Activated T-cell treated with anti-CD3 and anti-CD28 coated beads, Interleukin-2, amount 50 U/mL, for 24 hours (primary cell): ENCODE measurements at regions not wholly inside any gene's neighbourhood (a gene's known extent, or its start where the extent isn't known, plus 50 kb on each side); places are given as distances from the start of the nearest gene placed in this dataset.

Source experiments
- DNase-seq: peaks from one replicate; pipeline ENCODE4 v3.0.0-alpha.2; 2020
- H3K27ac Mint-ChIP-seq: 2 replicates; pipeline ENCODE4 v1.8.0; 2020; ENCODE audit warnings: mild to moderate bottlenecking, mixed read lengths
- H3K27me3 Mint-ChIP-seq: 2 replicates; pipeline ENCODE4 v1.8.0; 2020; ENCODE audit warnings: mixed read lengths
- H3K36me3 Mint-ChIP-seq: 2 replicates; pipeline ENCODE4 v1.8.0; 2020; ENCODE audit warnings: low read depth, mixed read lengths
- H3K4me1 Mint-ChIP-seq: 2 replicates; pipeline ENCODE4 v1.8.0; 2020; ENCODE audit warnings: low read depth, mixed read lengths
- H3K4me3 Mint-ChIP-seq: 2 replicates; pipeline ENCODE4 v1.8.0; 2020; ENCODE audit warnings: mild to moderate bottlenecking, moderate library complexity, mixed read lengths
- H3K9me3 Mint-ChIP-seq: 2 replicates; pipeline ENCODE4 v1.8.0; 2020; ENCODE audit warnings: mixed read lengths

DNA sequence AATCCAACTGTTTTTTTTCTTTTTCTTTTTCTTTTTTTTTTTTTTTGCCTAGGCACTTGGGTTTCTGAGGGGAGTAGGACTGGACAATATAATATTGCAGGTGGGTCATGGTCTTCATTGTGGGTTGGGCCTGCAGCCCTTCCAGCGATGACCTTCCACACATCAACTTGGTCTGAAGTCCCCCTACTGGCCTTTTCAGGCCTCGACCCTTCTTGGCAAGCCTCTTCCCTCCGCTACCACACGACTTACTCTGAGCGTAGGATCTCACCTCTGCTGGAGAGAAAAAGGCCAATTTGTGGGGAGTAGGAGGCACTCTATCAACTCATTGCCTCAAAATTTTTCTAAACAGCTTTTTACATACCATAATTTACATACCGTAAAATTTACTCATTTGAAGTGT is 51.1 kb upstream of the GRIK3 start:
- Mint-ChIP-seq H3K27ac (no peak overlapping the region), H3K4me1 (no peaks in the 10 kb centered on the region), H3K9me3 (no peaks in the 10 kb centered on the region), H3K4me3 (no peak overlapping the region), H3K27me3 (peaks cover 16% of the 10 kb centered on the region), H3K36me3 (no peaks in the 10 kb centered on the region)
- DNase-seq, result no peak

DNA sequence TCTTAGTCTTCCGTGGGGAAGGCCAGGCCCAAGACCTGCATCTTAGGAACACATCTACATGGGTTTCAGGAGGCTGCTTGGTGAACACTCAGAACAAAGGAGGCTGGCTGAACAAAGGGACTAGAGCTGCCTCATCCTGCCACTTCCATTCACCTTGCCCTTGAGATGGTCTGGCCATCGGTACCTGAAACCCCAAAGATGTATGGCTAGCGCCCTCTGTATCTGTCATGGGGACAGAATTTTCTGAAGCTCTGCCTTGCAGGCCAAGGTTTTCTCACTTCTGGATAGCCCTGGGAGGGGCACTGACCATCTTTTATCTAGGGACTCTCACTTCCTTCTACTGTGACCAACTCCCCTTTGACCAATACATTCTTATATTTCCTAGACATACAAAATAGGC is 55.4 kb upstream of the GRIK3 start:
- H3K9me3 Mint-ChIP-seq, result no peaks in the 10 kb centered on the region
- DNase-seq, result no peak
- no peaks in the 10 kb centered on the region for H3K36me3 Mint-ChIP-seq
- no peak overlapping the region for H3K27ac Mint-ChIP-seq
- no peak overlapping the region for H3K4me3 Mint-ChIP-seq
- peaks cover 27% of the 10 kb centered on the region for H3K27me3 Mint-ChIP-seq
- H3K4me1 Mint-ChIP-seq, result no peaks in the 10 kb centered on the region

DNA sequence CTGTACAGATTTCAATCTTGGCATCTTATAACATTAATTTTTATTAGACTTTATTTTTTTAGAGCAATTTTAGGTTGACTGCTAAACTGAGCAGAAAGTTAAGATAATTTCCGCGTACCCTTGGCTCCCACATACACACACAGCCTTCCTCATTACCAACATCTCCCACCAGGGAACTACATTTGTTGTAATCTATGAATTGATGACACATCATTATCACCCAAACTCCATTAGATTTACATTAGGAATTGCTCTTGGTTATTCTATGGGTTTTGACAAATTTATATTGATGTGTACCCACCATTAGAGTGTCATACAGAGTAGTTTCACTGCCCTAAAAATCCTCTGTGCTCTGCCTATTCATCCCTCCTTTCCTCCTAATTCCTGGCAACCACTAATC is 56.4 kb upstream of the GRIK3 start:
- Mint-ChIP-seq H3K9me3 (no peaks in the 10 kb centered on the region), H3K27me3 (peaks cover 29% of the 10 kb centered on the region), H3K36me3 (no peaks in the 10 kb centered on the region), H3K4me1 (no peaks in the 10 kb centered on the region), H3K27ac (no peak overlapping the region), H3K4me3 (no peak overlapping the region)
- no peak for DNase-seq

DNA sequence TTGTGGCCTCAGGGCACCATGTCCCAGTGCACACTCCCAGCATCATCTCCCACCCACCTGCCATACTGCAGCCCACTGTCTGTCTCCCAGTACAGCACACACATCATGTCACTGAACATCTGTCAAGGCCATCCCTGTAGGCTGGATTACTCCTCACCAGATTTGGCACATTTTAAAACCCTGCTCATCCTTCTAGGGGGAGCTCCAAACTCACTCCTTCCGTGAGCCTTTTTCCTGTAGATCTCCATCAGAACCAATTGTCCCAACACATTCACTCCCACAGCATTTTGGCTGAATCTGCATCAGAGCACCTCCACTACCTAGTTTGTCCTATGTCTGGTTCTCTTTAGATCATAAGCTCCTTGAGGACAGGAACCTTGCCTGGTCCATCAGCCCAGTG is 58.6 kb upstream of the GRIK3 start:
- Mint-ChIP-seq H3K4me1 (no peaks in the 10 kb centered on the region), H3K27me3 (peaks cover 23% of the 10 kb centered on the region), H3K4me3 (no peak overlapping the region), H3K36me3 (no peaks in the 10 kb centered on the region), H3K9me3 (no peaks in the 10 kb centered on the region), H3K27ac (no peak overlapping the region)
- DNase-seq, result no peak

DNA sequence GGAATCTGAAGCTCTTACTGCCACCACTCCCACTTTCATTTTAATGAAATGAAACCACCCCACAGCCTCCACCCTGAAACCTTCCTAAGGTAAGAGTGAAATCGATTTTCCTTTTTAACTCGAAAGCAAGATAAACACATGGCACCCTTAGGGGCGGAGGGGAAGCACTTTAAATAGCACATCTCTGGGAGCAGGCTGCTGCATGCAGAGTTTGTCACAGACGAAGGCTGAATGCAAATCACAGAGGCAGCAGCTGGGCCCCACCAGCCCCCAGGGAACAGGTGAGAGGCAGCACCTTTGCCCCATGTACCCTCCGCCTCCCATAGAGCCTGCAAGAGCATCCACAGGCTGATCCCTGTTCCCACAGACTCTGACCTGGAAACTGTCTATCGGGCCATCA is 60.0 kb upstream of the GRIK3 start:
- H3K4me3 Mint-ChIP-seq, result no peak overlapping the region
- no peaks in the 10 kb centered on the region for H3K36me3 Mint-ChIP-seq
- H3K9me3 Mint-ChIP-seq, result no peaks in the 10 kb centered on the region
- H3K27ac Mint-ChIP-seq, result no peak overlapping the region
- no peak for DNase-seq
- H3K27me3 Mint-ChIP-seq, result peaks cover 23% of the 10 kb centered on the region
- H3K4me1 Mint-ChIP-seq, result no peaks in the 10 kb centered on the region

DNA sequence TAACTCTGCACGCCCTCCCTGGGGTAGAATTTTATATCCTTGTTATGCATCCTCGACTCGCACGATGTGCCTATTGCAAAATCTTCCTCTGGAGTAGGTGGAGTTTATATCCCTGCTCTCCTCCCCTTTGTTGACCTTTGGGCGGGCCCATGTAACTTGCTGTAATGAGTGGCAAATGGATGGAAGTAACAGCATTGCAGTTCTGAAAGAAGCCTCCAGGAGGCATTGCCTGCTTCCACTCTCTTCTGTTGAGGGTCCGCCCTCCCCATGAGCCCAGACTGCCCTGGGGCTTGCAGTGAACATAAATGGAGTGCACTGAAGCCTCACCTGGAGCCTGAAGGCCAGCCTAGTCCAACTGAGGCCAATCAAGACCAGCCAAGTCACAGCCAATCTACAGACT is 62.2 kb upstream of the GRIK3 start:
- peaks cover 31% of the 10 kb centered on the region for H3K27me3 Mint-ChIP-seq
- H3K27ac Mint-ChIP-seq, result no peak overlapping the region
- H3K36me3 Mint-ChIP-seq, result no peaks in the 10 kb centered on the region
- DNase-seq, result no peak
- H3K4me1 Mint-ChIP-seq, result no peaks in the 10 kb centered on the region
- H3K9me3 Mint-ChIP-seq, result no peaks in the 10 kb centered on the region
- no peak overlapping the region for H3K4me3 Mint-ChIP-seq

DNA sequence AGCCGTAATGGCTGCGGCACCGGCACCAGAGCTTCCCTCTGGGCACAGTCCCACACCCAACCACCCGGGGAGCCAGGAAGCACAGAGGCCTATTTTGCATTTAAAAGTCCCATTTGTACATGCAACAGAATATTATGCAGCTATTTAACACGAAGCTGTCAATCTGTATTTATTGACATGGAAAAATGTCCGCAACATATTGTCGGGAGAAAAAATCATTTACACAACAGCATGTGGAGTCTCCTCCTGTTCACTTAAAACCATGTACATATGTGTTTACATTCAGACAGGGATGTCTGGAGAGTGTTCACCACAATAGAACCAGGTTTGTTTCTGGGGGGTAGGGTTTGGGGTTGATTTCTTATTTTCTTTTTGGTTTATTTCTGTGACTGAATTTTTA is 63.4 kb upstream of the GRIK3 start:
- no peaks in the 10 kb centered on the region for H3K4me1 Mint-ChIP-seq
- DNase-seq, result no peak
- no peaks in the 10 kb centered on the region for H3K36me3 Mint-ChIP-seq
- no peaks in the 10 kb centered on the region for H3K9me3 Mint-ChIP-seq
- no peak overlapping the region for H3K4me3 Mint-ChIP-seq
- no peak overlapping the region for H3K27ac Mint-ChIP-seq
- H3K27me3 Mint-ChIP-seq, result peaks cover 27% of the 10 kb centered on the region

DNA sequence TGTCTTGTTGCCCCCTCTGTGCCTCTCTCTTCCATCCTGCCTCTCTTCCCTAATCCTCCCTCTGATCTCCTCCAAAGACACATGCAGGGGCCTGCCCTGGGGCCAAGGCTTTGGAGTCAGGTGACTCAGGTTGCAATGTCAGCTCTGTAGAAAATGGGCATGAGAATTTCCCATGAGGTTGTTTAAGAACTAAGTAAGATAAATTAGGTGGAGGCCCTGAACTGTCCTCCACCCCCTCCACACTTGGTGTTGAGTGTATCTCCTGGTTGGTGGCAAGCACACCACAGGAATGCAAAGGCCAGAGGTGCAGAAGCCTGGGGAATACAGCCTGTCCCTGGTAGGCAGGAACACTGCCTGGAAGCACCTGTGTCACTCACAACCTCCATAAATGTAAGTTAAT is 63.9 kb upstream of the GRIK3 start:
- Mint-ChIP-seq H3K36me3 (no peaks in the 10 kb centered on the region), H3K9me3 (no peaks in the 10 kb centered on the region), H3K4me1 (no peaks in the 10 kb centered on the region), H3K27me3 (peaks cover 22% of the 10 kb centered on the region), H3K4me3 (no peak overlapping the region), H3K27ac (no peak overlapping the region)
- DNase-seq, result no peak

DNA sequence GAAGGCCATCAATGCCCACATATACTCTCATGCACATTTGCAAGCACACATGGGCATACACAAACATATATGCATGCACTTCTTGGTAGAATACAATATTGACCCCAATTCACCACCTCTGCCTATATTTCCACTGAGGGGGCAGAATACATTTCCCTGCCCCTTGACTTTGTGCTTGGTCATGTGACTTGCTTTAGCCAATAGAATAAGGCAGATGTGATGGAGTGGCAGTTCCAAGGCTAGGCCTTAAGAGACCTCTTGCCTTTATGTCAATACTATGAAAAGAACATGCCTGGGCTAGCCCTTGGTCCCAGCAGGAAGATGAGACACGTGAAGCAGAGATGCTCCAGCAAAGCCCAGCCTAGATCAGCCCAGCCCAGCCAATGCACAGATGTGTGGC is 66.0 kb upstream of the GRIK3 start:
- Mint-ChIP-seq H3K36me3 (no peaks in the 10 kb centered on the region), H3K27me3 (peaks cover 14% of the 10 kb centered on the region), H3K4me3 (no peak overlapping the region), H3K4me1 (no peaks in the 10 kb centered on the region), H3K27ac (no peak overlapping the region), H3K9me3 (no peaks in the 10 kb centered on the region)
- no peak for DNase-seq

DNA sequence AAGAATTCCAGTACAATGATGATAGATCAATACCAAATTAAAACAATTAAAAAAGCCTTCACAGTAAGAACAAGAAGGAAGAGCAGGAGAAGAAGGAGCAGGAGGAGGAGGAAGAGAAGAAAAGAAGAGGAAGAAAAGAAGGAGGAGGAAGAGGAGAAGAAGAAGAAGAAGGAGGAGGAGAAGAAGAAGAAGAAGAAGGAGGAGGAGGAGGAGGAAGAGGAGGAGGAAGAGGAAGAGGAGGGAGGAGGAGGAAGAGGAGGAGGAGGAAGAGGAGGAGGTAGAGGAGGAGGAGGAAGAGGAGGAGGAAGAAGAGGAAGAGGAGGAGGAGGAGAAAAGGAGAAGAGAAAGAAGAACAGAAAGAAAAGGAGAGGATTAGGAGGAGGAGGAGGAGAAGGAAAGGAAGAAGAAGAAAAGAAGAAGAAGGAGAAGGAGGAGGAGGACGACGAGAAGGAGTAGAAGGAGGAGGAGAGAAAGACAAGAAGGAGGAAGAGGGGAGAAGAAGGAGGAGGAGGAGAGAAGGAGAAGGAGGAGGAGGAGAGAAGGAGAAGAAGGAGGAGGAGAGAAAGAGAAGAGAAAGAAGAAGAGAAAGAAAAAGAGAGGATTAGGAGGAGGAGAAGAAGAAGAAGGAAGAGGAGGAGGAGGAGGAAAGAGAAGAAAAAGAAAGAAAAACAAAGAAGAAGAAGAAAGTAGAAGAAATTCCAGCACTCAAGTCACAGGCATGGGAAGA is 68.5 kb upstream of the GRIK3 start:
- Mint-ChIP-seq H3K27me3 (peaks cover 15% of the 10 kb centered on the region), H3K4me3 (no peak overlapping the region), H3K36me3 (no peaks in the 10 kb centered on the region), H3K27ac (no peak overlapping the region), H3K4me1 (no peaks in the 10 kb centered on the region), H3K9me3 (no peaks in the 10 kb centered on the region)
- DNase-seq, result no peak

DNA sequence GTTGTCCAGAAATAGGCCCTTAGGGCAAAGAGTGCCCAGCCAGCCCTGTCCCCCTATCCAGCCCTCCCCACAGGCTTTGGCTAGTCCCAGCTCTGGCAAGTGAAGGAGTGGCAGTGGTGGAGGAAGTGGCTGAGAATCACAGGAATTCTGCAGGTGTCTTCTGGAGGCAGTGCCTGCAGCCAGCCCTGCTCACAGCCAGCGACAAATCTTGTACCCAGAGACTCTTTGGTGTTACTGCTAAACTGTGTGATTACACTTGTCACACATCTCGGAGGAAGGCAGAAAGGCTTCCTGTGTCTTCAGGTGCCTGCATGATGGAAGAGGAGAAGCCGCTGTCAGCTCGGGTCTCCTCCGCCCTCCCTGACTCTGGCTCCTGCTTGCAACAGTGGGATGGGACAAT is 71.6 kb upstream of the GRIK3 start:
- no peaks in the 10 kb centered on the region for H3K36me3 Mint-ChIP-seq
- no peak for DNase-seq
- H3K4me3 Mint-ChIP-seq, result no peak overlapping the region
- no peaks in the 10 kb centered on the region for H3K4me1 Mint-ChIP-seq
- no peaks in the 10 kb centered on the region for H3K9me3 Mint-ChIP-seq
- peaks cover 18% of the 10 kb centered on the region for H3K27me3 Mint-ChIP-seq
- H3K27ac Mint-ChIP-seq, result no peak overlapping the region

DNA sequence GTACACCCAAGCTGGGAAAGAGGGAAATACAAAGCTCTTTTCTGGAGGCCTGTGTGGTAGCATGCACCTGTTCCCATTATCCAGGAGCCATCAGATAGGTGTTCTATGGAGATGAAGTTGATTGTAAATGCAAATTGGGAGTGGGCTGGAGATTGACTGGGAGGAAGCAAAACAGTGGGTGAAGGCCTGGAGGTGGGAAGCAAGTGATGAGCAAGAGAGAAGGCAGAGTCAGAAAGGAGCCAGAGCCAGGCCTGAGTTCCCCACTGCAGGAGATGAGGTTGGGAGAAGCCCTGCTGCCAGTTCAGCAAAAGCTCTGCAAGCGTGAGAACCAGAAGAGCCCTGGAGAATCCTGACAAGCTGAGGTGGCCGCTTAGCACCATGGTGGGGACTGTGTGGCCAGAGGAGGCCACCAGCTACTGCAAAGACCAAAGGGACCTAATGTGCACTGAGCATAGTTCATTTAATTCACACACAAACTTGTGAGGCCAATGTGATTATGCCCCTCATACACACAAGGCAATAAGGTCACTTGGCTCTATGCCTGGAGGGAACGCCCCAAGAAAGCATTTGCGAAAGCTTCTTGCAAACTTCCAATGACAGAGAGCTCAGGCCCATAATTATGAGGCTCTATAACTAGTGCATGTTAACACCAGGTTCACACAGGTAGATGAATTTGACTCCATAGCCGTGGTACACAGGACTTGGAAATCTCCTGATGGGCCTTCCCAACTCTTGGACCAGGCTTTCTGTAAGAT is 73.0 kb upstream of the GRIK3 start:
- DNase-seq, result no peak
- H3K27ac Mint-ChIP-seq, result no peak overlapping the region
- H3K36me3 Mint-ChIP-seq, result no peaks in the 10 kb centered on the region
- no peak overlapping the region for H3K4me3 Mint-ChIP-seq
- H3K9me3 Mint-ChIP-seq, result no peaks in the 10 kb centered on the region
- H3K4me1 Mint-ChIP-seq, result no peaks in the 10 kb centered on the region
- H3K27me3 Mint-ChIP-seq, result peaks cover 10% of the 10 kb centered on the region

DNA sequence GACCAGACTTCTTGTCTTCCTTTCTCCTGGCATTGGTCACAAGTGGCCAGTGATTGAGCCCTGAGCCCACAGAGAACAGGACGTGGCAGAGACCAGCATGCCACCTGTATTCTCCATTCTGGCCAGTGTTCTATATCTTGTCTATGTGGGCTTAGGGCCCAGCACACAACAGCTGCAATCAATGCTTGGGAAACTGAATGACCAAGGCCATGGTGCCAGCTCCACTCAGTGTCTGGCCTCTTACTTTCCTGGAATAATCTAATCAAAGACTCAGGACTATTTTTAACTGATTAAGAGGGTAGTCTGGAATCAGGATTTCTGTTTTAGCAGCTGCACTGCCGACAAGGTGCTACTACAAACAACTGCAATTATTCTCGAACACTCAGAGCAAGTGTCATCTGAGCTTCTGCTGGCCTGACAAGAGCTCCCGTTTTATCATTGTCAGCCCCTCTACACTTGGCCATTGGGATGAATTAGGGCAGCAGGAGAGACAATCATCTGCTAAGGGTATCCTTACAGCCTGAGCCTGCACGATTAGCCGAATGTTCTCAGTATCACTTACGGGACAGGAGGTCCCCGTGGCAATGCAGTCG is 74.4 kb upstream of the GRIK3 start:
- Mint-ChIP-seq H3K9me3 (no peaks in the 10 kb centered on the region), H3K4me3 (no peak overlapping the region), H3K4me1 (no peaks in the 10 kb centered on the region), H3K36me3 (no peaks in the 10 kb centered on the region), H3K27me3 (peaks cover 13% of the 10 kb centered on the region), H3K27ac (no peak overlapping the region)
- DNase-seq, result no peak

DNA sequence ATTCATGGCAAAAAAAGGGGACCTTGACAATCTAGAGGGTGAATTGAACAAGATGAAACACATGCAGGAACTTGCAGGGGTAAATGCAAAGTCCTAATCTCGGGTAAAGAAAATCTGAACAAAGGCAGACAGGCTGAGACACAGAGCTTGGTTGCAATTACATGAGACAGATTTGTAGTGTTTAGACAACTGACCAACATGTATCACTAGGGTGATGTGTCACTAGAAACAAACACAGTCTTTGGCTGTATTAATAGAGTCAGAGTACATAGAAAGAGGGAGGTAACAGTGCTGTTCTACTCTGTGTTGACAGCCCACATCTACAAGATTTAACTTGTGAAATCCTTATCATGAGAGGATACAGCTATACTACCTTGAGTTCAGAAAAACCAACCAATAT is 78.1 kb upstream of the GRIK3 start:
- H3K4me3 Mint-ChIP-seq, result no peak overlapping the region
- H3K27ac Mint-ChIP-seq, result no peak overlapping the region
- peaks cover 13% of the 10 kb centered on the region for H3K27me3 Mint-ChIP-seq
- no peak for DNase-seq
- H3K9me3 Mint-ChIP-seq, result no peaks in the 10 kb centered on the region
- H3K36me3 Mint-ChIP-seq, result no peaks in the 10 kb centered on the region
- H3K4me1 Mint-ChIP-seq, result no peaks in the 10 kb centered on the region

DNA sequence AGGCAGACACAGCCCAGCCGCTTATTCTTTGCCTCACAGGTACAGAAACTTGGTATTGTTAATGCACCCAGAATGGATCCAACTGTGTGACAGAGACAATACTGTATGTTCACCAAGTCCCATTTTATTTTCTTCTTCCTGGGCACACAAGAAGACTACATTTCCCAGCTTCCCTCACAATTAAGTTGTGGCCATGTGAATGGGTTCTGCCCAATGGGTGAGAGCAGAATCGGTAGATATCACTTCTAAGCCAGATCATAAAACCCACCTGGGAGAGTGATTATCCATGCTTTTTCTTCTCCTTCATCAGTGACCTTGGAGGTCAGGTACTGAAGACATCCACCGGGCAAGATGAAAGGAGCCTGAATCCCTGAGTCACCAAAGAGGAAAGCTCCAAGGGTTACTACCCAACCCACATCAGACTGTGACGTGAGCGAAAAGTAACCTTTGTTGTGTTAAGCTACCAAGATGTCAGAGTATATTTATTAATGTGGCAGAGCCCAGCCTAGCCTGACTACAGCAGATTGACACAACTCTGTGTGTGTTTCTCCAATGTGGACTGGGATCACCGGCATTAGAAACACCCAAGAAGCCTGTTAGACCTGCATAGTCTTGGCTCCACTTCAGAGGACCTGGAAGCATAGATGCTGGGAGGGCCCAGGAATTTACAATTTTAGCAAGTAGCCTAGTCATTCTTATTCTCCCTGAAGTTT is 79.1 kb upstream of the GRIK3 start:
- no peaks in the 10 kb centered on the region for H3K36me3 Mint-ChIP-seq
- H3K27ac Mint-ChIP-seq, result no peak overlapping the region
- no peak for DNase-seq
- H3K9me3 Mint-ChIP-seq, result no peaks in the 10 kb centered on the region
- no peak overlapping the region for H3K4me3 Mint-ChIP-seq
- peaks cover 17% of the 10 kb centered on the region for H3K27me3 Mint-ChIP-seq
- no peaks in the 10 kb centered on the region for H3K4me1 Mint-ChIP-seq
